Thyroid gland (tissue), 4 donors: ENCODE measurements at regions not wholly inside any gene's neighbourhood (a gene's known extent, or its start where the extent isn't known, plus 50 kb on each side); places are given as distances from the start of the nearest gene placed in this dataset.
A peak's percentile ranks its signal among the peaks of the same experiment; 100 is the strongest.

Experiments used
- DNase-seq, 2 donors: peaks; one replicate each; pipeline ENCODE4 v3.0.0-alpha.2; 2019
- H3K27ac ChIP-seq, 3 donors: fragments of 200-600 bp; sonication (generic); 1 replicate in 2 of 3; 2 replicates in 1 of 3; pipeline ENCODE4 v1.5.1; 2016 to 2019; ENCODE audit warnings: mild to moderate bottlenecking in 1 of 3, moderate library complexity in 1 of 3
- H3K27me3 ChIP-seq: fragments of 200-600 bp; sonication (generic); one replicate; pipeline ENCODE4 v1.5.1; 2019
- H3K36me3 ChIP-seq, 2 donors: fragments of 200-600 bp; sonication (generic); one replicate each; pipeline ENCODE4 v1.5.1; 2016 to 2019
- H3K4me1 ChIP-seq, 2 donors: fragments of 200-600 bp; sonication (generic); one replicate each; pipeline ENCODE4 v1.5.1; 2017 to 2019
- H3K4me3 ChIP-seq, 3 donors: fragments of 200-600 bp; sonication (generic); replicated peaks in 1 of 3; 1 replicate in 2 of 3; 2 replicates in 1 of 3; pipeline ENCODE4 v1.5.1; 2016; ENCODE audit warnings: mild to moderate bottlenecking in 1 of 3
- H3K9me3 ChIP-seq: fragments of 200-600 bp; sonication (generic); one replicate; pipeline ENCODE4 v1.5.1; 2017
- CTCF ChIP-seq, 6 experiments: fragments of 200-600 bp in 3 of 6; fragments of 450-650 bp in 3 of 6; sonication (generic) in 3 of 6; IDR thresholded peaks; one replicate each; pipeline ENCODE4 v1.5.1; 2016 to 2019; ENCODE audit warnings: antibody characterized with exemption in 6 of 6, mild to moderate bottlenecking in 2 of 6, inconsistent platforms in 1 of 6, moderate library complexity in 1 of 6
- POLR2A ChIP-seq, 2 donors: fragments of 450-650 bp; IDR thresholded peaks; one replicate each; pipeline ENCODE4 v1.6.1; 2017; ENCODE audit warnings: antibody characterized with exemption in 2 of 2, mild to moderate bottlenecking in 2 of 2, moderate library complexity in 1 of 2
- WGBS, 2 donors: methylation state at CpG; one replicate each; pipeline ENCODE4 v1.1.5; 2017; 5-methylcytosine and 5-hydroxymethylcytosine counted together
- intact Hi-C: fragments of 100-400 bp; cut with DNase I; formaldehyde crosslinking; loops from one replicate; pipeline ENCODE4 v1.15.1; 2023

DNA sequence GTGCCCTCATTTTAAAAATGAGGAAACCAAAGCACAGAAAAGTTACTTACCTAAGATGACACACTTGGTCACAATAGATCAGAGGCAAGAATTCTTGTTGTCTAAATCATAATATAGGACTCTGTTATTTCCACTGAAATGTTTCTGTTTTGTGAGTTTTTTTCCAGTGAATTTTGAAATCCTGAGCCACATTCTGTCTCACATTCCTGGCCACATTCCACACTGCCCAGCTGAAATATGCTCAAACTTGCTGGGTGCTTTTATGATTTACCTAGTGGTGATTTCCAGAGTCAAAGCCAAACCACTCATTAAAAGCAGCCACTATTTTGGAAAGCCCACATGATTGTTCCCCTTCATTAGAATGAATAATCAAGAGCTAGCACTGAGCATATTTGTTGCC, 82.3 kb upstream of the NPHP3 start:
- H3K27me3 ChIP-seq: no peaks in the 10 kb centered on the region
- H3K4me1 ChIP-seq: peaks cover 3 to 6% of the 10 kb centered on the region in 2 donors
- no peak overlapping the region for H3K4me3 ChIP-seq
- no peaks in the 10 kb centered on the region for H3K9me3 ChIP-seq
- DNase-seq: peak; percentile 8 to 34
- H3K36me3 ChIP-seq: no peaks in the 10 kb centered on the region
- TF ChIP-seq POLR2A (IDR thresholded peaks at IDR 0.05): no peak
- TF ChIP-seq CTCF (IDR thresholded peaks at IDR 0.05): no peak
- H3K27ac ChIP-seq: no peak overlapping the region
- intact Hi-C loops: no loop called here

DNA sequence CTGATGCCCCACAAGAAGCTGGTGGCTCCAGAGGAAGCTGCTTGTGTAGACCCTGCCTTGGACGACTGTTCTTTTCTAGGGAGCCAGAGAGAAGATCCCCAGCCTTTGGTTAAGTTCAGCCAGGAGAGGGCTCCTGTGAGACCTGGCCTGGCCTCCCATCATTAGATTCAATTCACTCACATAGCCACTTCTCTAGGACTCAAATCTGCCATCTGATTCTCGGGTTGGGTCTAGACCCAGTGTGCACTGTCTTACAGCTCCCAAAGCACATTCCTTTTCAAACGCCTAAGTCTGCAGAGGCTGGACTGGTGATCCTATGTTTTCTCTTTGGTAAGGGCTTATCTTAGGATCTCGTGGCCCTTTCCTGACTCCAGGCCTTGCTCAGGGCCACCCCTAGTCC, 81.7 kb upstream of the NPHP3 start:
- H3K4me3 ChIP-seq: no peak overlapping the region
- TF ChIP-seq CTCF (IDR thresholded peaks at IDR 0.05) (no peak), POLR2A (IDR thresholded peaks at IDR 0.05) (no peak)
- H3K4me1 ChIP-seq: peaks cover 3 to 6% of the 10 kb centered on the region in 2 donors
- H3K9me3 ChIP-seq: no peaks in the 10 kb centered on the region
- no peaks in the 10 kb centered on the region for H3K27me3 ChIP-seq
- H3K27ac ChIP-seq: no peak overlapping the region
- intact Hi-C loops: no loop called here
- no peak for DNase-seq
- 73 to 83% methylated on average over 4 of the region's 4 CpGs for WGBS, 2 donors
- no peaks in the 10 kb centered on the region for H3K36me3 ChIP-seq

DNA sequence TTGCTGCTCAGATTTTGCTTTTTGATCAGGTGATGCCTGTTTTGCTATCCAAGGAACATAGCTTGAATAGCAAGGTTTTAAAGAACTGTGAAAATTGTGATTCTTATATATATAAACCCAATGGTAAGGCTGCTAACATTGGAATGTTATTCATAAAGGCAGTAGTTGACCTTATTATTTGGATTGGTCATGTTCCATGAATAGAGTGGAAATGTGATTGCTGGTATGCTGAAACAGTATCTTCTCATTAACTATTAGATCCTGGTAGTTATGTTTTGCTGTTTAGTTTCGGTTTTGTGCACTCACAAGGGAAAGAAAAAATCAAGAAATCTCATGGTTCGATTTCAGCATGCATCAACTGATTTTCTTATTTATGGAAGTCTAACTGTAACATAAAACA, 78.7 kb upstream of the NPHP3 start:
- 52 to 72% methylated on average over 2 of the region's 2 CpGs for WGBS, 2 donors
- no peak for TF ChIP-seq POLR2A (IDR thresholded peaks at IDR 0.05)
- TF ChIP-seq CTCF (IDR thresholded peaks at IDR 0.05): no peak
- Histone ChIP-seq H3K27ac (no peak overlapping the region), H3K4me1 (peaks cover 3 to 6% of the 10 kb centered on the region in 2 donors), H3K4me3 (no peak overlapping the region), H3K36me3 (no peaks in the 10 kb centered on the region), H3K9me3 (no peaks in the 10 kb centered on the region), H3K27me3 (no peaks in the 10 kb centered on the region)
- DNase-seq: no peak
- intact Hi-C loops: no loop called here

GRCh38 chr3:132790806-132791205, 68.6 kb upstream of the NPHP3 start:
- intact Hi-C loops: no loop called here
- H3K9me3 ChIP-seq: no peaks in the 10 kb centered on the region
- no peak overlapping the region for H3K4me3 ChIP-seq
- no peak for TF ChIP-seq POLR2A (IDR thresholded peaks at IDR 0.05)
- TF ChIP-seq CTCF (IDR thresholded peaks at IDR 0.05): no peak
- no peaks in the 10 kb centered on the region for H3K27me3 ChIP-seq
- H3K36me3 ChIP-seq: no peaks in the 10 kb centered on the region
- DNase-seq: no peak
- peaks cover 0 to 8% of the 10 kb centered on the region in 2 donors for H3K4me1 ChIP-seq
- no peak overlapping the region for H3K27ac ChIP-seq

- Histone ChIP-seq H3K4me3 (no peak overlapping the region), H3K27me3 (no peaks in the 10 kb centered on the region), H3K27ac (no peak overlapping the region), H3K36me3 (no peaks in the 10 kb centered on the region), H3K9me3 (no peaks in the 10 kb centered on the region), H3K4me1 (peaks cover 0 to 8% of the 10 kb centered on the region in 2 donors)
- no peak for DNase-seq
- WGBS, 2 donors: 84 to 93% methylated on average over 6 of the region's 6 CpGs
- TF ChIP-seq POLR2A (IDR thresholded peaks at IDR 0.05): no peak
- no peak for TF ChIP-seq CTCF (IDR thresholded peaks at IDR 0.05)
- intact Hi-C loops: no loop called here
Observed at GRCh38 chr3:132789959-132790358, 67.8 kb upstream of the NPHP3 start.
